GM21576 (cell line): ENCODE measurements at regions not wholly inside any gene's neighbourhood (a gene's known extent, or its start where the extent isn't known, plus 50 kb on each side); places are given as distances from the start of the nearest gene placed in this dataset.

Source experiments
- ATAC-seq: cut with Tn5 transposase; IDR thresholded peaks from one replicate; pipeline ENCODE4 v1.9.1; 2021; ENCODE audit warnings: mild to moderate bottlenecking, moderate library complexity; ENCODE audit not compliant: unreplicated experiment

DNA sequence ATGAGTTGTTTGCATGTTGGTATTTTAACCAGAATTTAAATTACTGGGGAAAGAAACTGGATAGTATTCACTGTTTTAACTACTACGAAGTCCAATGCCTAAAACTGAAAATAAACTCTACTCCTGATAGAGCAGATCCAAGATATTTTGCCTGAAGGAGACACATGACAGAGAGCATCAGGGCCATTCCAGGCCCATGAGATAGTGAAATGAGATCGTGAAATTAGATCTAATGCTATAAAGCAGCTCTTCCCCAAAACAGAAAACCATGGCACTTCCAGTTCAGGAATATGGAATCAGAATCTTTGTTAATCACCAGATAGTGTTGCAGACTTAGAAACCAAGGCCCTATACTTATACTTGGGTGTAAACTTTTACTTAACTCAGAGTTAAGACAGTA, 124.3 kb upstream of the CACNA2D1 start:
- no peak for ATAC-seq

DNA sequence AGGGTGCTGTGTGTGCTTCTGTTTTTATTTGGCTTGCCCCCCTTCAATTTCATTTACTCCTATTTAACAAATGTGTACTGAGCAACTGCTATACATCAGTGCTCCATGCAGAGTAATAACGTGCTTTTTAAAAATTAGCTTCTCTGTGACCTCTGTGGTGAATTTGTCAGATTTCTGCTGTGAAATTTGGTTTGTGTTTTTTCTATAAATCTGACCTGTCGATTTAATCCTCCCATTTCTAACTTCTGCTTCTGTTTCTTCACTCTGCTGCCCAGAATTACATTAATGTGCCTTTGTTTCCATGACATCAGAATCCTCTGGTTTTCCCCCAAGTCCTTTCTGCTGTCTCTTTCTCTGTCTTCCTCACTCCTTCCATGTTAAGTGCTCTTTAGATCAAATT, 123.8 kb upstream of the CACNA2D1 start:
- no peak for ATAC-seq

DNA sequence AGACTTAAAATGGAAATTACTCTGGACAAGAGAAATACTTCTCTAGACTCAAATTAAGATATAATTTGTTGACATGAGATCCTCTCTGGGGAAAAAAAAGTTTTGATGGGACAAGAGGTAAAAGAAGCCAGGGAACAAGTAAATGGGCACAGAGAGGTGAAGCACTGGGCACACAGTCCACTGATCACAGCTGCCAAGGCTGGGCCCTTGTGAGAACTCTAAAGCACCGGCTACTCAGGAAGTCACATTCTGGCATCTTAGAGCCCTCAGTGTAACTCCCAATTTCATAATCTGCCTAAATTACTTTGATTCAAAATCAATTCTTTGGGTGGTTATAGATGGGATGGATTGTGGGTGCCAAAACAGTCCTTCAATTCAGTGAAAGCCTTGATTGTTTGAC, 123.2 kb upstream of the CACNA2D1 start:
- no peak for ATAC-seq

DNA sequence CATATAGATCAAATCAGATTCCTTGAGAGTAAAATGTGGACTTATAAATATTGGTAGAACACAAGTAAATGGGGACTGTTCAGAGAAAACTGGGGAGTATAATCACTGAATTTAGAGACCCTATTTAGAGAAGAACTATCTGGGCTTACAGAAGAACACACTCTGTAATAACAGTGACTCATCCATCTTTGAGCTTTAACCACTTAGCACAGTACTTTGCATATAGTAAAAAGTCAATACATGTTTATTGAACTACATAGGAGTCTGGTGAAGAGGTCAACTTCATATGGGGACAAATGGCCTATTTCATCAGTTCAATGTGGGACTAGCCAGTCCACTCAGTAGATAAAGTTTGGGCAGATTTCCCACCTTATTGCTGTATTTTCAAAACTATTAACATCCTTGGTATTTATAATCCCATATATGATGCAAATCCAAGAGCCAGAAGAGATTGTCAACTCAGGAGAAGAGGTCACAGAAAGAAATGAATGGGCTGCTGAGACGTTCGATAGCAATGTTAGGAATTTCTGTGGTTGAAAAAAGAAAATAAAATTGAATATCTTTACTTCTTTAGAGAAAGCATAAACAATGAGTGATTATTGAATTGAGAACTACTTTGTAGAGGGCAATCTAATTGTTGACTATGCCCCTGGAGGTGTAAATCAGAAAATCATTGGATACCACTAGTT, 119.3 kb upstream of the CACNA2D1 start:
- ATAC-seq = no peak

DNA sequence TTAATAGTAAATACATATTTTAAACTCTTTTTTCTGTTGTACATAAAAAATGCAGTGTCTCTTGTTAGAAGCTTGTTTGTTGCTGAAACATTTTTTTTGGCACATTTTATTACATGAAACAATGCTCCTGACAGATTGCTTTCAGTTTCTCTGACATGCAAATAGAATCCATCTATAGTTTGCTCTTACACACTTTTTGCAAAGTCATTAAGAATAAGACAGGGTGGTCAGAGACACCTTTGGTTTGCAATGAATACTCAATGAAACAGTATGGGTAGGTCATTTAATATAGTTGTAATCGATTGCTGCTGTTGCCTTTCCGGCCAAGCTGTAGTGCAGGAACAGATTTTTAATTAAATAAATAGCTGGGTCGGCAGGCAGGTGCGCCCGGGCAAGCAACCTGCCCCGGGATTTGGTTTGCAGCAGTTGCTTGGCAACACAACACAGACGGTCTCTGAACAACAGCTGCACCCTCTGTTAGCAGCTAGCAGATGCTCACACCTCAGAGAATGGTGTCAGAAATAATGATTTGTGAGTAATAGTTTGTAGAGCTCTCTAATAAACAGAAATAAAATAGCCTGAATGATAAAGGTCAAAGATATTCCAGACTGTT, 115.7 kb upstream of the CACNA2D1 start:
- no peak for ATAC-seq

DNA sequence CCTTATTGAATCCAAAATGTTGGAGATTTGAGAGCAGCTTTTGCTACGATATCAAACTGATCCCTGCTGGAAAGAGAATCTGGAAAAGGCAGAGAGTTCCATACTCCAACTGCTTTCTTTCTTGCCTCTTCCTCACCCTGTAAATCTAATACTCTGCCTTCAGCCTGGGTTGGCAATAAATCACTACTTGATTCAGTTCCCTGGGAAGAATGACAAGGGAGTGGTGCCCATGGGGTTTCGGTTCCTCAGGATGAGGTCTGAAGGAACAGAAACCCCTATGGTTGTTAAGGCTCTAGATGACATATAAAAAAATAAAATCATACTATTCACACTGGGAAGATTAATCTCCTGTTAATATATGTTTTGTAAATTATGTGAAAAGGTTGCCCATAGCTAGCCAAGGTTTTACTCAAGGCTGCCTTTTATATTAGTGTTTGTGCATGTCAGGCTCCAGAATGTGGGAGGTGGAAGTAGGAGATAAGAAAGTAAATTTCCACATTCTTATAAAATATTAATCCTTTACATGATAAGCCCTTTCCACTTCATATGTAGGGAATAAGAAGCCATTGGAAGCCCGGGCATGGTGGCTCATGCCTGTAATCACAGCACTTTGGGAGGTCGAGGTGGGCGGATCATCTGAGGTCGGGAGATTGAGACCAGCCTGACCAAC, 106.2 kb upstream of the CACNA2D1 start:
- ATAC-seq = no peak

DNA sequence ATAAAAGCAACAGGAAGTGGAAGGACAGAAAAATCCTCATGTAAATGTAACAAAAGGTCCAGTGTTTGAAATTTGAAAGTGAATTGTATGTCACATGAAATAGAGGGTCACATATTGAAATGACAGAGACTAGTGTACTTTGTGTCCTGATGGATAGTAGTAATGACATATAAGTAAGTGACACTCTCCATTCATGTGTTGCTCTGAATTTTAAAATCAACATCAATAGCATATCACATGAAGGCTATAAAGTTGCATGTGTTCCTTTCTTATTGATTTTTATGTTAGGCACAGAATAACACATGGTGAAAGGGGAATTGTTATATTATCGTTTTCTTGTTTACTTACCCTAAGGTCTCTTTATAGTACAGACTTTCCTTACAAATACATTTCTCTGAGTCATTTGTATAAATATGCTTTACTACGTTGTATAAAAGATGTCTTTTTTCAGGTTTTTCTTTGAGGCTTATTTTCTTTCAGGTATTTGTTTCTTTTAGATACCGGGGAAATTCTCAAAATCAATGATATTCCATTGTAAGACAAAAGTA, 104.6 kb upstream of the CACNA2D1 start:
- ATAC-seq = no peak

DNA sequence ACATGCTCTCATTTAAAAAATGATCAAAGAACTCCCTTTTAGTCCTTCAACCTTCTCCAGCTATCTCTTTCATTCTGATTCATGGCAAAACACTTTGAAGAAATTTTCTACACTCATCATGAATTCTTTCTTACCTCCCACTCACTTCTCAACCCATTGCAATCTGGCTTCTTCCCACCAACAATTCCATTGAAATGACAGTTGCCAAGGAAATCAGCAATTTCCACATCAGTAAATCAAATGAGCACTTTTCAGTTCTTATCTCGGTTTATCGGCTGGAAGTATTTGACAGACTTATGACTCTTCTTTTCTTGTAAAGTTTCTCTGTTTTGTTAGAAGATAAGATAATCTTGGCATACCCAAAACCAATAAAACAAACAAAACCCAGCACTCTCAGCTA, 99.1 kb upstream of the CACNA2D1 start:
- no peak for ATAC-seq

DNA sequence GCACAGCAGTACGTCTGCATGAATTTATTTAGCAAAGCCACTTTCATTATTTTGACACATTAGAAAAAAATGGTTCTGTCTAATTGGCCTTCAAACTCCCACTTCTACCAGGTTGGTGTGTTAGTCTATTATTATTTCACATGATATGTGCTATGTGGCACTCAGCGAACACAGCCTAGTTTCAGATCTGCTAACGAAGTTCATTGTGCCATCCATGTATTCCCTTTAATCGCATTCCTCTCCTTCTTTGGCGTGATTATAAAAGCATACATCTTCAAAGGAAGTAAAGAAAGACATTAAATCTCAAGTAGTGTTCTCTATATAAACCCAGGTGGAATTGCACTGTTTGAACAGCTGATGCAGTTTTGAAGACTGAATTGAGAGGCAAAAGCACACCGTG, 96.4 kb upstream of the CACNA2D1 start:
- ATAC-seq = no peak

DNA sequence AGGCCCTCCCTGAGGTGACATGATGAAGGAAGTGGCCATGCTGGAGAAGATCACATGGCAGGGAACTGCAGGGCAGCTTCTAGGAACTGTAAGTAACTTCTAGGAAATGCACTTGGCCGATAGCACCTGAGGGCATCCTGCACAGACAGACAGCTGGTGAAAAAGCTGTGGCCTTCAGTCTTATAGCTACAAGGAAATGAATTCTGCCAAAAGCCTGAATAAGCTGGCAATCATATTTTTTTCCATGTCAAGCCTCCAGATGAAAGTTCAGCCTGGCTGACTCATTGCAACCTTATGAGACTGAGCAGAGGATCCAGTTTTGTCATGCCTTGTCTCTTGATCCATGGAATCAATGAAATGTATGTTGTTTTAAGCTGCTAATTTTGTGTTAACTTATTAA, 91.1 kb upstream of the CACNA2D1 start:
- no peak for ATAC-seq

DNA sequence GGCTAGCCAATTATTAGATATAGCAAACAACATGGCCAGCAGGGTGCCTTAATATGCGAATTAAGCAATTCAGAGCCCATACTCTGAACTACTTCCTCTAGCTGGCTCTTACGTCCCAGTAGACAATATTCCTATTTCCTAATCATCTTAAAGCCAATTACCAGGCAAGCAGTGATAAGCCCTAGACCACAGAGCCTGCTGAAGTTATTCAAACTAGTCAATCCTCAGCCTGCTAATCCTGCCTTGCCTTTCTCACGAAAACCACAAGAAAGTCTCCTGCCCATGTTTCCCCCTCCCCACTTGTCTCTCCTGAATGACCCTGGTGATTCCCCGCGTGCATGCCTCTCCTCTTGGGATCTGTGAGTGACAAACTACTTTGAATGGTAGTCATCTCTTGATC, 86.8 kb upstream of the CACNA2D1 start:
- no peak for ATAC-seq

DNA sequence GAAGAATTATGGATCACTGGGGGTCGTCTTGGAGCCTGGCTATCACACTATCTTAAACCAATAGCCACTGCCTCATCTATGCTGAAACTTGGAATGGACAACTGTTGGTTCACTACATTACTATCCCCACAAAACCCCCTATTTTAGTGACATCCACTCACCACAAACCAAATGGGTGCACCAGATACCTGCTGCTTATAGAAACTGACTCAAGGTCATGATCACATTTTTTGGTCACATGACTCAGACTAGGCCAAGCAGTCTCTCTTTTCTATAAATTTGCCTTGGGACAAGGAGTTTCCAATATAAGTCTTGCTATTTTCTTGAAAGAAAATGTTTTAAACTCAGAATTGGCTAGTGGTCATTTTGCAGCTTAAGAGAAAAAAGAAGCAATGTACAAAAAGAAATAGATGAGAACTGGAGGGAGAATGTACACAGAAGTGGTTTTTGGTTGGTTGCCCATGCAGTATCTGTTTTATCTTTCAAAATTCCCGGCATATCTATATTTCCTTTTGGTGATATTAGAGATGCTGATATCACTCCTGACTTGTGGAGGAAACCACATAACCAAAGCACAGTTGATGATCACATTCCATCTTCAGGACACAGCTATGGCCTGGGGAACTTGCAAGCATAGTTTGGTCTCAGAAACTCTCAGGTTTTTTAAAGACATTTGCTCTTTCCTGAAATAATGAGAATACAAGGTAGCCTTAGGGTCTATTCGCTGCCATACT, 85.2 kb upstream of the CACNA2D1 start:
- ATAC-seq = no peak

DNA sequence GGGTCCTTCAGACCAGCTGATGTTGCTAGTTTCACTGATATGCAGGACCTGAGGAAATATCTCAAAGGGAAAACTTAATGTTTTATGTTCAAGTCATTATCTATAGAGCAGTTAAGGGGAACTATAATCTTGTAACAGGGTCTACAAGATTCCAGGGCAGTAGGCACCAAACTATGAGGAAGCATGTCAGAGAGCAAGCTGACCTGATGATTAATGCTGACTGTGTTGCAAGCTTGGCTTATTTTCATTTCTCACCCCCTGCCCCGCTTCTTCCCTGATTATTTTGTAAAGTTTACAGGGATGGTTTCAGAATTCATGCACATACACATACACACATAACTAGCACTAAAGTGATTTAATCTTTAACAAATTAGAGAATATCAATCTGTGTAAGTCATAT, 84.3 kb upstream of the CACNA2D1 start:
- ATAC-seq = no peak

DNA sequence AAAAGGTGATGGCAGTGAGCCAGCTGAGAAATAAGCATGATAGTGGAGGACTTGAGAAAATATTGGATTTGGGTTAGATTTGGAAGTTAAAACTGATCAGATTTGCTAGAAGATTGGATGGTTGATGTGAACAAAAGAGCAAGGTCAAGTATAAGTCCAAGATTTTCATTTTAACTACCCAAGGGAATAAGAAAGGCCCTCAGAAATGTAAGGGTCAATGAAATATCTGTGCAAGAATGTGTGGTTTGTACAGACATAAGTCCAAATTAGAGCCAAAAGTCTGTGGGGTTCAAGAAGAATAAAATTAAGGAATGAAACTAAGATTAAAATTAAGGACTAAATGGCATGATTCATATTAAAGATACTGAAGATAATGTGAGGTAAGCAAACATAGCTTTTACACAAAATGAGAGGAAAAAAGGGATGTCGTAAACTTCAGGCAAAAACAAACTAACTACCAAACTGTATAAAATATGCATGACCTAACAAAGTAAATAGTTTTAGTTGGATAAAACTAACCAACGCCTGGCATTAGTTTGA, 78.4 kb upstream of the CACNA2D1 start:
- no peak for ATAC-seq

DNA sequence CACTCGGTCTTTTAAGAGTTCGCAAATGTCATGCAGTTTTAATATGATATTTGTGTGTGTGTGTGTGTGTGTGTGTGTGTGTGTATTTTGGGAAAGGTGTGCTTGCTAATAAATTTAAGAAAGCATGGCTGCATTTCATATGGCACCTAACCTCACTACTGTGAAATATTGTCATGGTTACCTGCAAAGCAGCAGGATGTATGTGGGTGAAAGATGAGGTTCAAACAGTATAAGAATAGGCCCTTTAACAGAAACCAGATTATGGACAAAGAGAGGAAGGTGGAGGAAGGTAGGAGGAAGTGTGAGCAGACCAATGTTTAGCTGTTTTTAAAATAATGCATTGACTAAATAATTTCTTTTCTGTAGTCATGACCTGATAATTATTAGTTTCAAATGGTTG, 73.5 kb upstream of the CACNA2D1 start:
- no peak for ATAC-seq

DNA sequence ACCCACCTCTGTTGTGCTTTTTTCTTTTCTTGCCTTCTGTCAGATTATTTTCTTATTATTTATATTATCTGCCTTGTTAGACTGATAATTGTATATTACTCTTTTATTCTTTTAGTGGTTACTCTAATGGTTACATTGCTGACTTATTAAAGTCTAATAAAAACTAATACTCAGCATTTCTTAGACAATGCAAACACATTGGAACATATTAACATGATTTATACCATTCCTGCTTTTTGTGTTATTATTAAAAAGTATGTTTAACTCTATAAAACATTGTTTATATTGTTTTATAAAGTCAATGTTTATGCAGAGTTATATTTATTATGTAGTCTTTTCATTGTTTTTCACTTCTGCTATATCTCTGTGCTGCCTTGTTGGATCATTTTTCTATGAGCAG, 68.0 kb upstream of the CACNA2D1 start:
- ATAC-seq = no peak

DNA sequence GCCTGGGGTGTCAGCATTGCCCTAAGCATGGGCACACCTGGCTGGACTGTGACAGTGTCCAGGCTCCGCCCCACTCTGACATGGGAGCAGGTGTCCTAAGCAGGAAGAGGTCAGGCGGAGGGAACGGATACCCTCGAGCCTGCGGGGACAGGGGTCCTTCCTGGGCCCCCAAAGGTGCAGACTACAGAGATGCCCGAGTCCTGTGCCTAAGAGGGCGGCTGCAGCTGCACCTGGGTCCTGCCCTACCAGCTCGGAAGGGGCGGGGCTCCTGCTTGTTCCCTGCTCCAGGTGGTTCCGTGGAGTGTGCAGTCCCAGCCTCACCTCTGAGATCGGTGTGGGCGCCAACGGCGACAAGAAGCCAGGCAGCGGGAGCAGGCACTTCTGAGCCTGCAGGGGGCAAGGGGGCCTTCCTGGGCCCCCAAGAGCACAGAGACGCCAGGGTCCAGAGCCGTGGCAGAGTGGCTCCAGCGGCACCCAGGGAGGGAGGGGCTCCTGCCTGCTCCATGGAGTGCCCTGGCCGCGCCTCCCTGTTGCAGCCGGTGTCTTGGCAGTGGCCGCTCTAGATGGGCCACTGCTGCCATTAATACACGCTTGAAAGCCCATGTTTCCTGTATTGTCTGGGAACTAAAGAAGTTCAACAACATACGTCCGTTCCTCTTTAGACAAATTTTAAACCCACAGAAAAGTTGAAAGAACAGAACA, 64.5 kb upstream of the CACNA2D1 start:
- no peak for ATAC-seq

DNA sequence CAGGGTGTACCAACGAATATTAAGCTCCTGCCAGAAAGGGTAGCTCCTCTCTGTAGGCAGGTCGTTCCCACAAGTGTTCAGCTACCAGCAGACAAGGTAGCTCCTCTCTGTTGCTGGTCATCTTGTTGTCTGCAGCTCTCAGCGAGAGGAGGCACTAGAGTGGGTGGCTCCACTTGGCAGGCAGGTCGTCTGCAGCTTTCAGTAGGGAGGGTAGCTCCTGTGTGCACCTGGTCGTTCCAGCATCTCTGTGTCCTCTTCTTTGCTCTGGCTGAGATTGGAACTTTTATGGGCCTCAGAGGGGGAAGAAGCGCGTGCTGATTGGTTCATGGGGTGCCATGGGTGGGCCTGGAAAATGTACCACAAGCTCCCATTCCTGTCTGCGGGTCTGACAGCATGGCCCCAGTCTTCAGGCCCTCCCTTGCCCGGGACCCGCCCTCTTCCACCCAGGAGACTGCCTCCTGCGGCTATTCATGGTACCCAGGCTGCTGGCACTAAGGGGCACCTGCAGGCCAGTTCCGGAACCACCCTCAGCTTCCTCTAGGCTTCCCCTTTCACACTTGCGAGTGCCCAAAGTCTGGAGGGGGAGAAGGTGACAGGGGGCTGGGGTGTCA, 63.9 kb upstream of the CACNA2D1 start:
- ATAC-seq = no peak

DNA sequence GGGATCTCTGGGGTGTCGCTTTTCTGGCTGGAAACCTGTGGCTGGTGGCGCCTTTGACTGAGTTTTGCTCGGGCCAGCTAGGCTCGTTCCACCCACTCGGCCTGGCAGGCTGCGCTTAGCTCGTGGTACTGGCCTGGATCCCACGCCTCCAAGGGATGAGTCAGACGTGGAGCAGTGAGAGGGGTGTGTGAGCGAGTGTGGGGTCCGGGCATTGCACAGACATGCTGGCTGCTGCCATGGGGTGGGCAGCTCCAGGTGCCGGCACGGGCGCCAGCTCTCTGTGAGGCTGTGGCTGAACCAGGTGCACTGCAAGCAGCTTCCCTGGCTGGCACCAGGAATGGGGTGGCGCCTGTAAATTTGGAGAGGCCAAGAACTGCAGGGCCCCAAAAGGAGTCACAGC, 63.1 kb upstream of the CACNA2D1 start:
- ATAC-seq = no peak

DNA sequence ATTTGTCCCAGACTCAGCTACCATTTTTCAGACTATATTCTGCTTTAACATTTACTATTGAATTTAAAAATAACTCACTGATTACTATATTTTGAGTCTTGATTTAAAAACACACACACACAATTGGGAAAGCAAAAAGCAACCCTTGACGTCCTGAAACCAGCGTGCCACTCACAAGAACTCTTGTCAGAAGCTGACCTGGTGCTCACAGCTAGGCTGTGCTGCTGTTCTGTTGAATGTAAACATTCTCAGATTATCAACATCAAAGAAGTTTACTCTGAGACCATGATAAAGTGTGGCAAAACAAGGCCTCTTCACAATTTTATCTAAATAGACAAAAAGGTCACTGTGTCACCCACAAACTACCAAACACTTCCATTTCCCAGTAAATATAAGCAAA, 62.6 kb upstream of the CACNA2D1 start:
- no peak for ATAC-seq
